A673 (cell line): ENCODE measurements at regions not wholly inside any gene's neighbourhood (a gene's known extent, or its start where the extent isn't known, plus 50 kb on each side); places are given as distances from the start of the nearest gene placed in this dataset.

ENCODE experiments used
- CTCF ChIP-seq: fragments of 300-800, 200-600 bp; sonication (generic); conservative IDR thresholded peaks from 2 replicates; pipeline ENCODE4 v1.5.1; 2017; ENCODE audit warnings: low read depth, mild to moderate bottlenecking, antibody characterized with exemption, low read length, moderate library complexity, mixed read lengths
- EZH2 ChIP-seq: fragments of 200-600 bp; sonication (generic); IDR thresholded peaks from 2 replicates; pipeline ENCODE4 v1.6.1; 2017; ENCODE audit warnings: borderline replicate concordance, low read depth, mild to moderate bottlenecking, mixed read lengths, antibody characterized with exemption, low read length; ENCODE audit not compliant: poor library complexity, severe bottlenecking

- TF ChIP-seq CTCF = no peak
- TF ChIP-seq EZH2 = no peak
These were observed 681.2 kb upstream of the ALCAM start for GRCh38 chr3:104685492-104685891.
